MCF 10A (cell line): ENCODE measurements at regions not wholly inside any gene's neighbourhood (a gene's known extent, or its start where the extent isn't known, plus 50 kb on each side); places are given as distances from the start of the nearest gene placed in this dataset.

Experiments used
- BruUV-seq: library from RNA; stranded (reverse); fragments of 400-500 nt; replicated peaks from 2 replicates; lab custom pipeline; 2021; lab: Mats Ljungman, UMichigan
- CTCF ChIA-PET: fragments of 300-600 bp; sonication (Branson Sonifier 250); formaldehyde crosslinking; extraction: SDS; loops from one replicate; lab custom pipeline; 2021; ENCODE audit warnings: antibody characterized with exemption, inconsistent platforms; lab: Yijun Ruan, JAX
- POLR2A ChIA-PET: fragments of 300-600, 350-650 bp; sonication (Branson Sonifier 250); formaldehyde crosslinking; extraction: SDS; loops from one replicate; lab custom pipeline; 2020; ENCODE audit warnings: antibody characterized with exemption, inconsistent platforms; lab: Yijun Ruan, JAX
- DNase-seq: peaks from one replicate; pipeline ENCODE4 v3.0.0-alpha.2; 2018; ENCODE audit not compliant: unreplicated experiment
- H3K27ac Mint-ChIP-seq: one replicate; pipeline ENCODE4 v1.8.0; 2022; ENCODE audit warnings: mild to moderate bottlenecking, low read depth, mixed read lengths; ENCODE audit not compliant: unreplicated experiment
- H3K27me3 Mint-ChIP-seq: one replicate; pipeline ENCODE4 v1.8.0; 2022; ENCODE audit warnings: mixed read lengths; ENCODE audit not compliant: insufficient read depth, unreplicated experiment
- H3K36me3 Mint-ChIP-seq: one replicate; pipeline ENCODE4 v1.8.0; 2022; ENCODE audit warnings: mild to moderate bottlenecking, moderate library complexity, mixed read lengths; ENCODE audit not compliant: insufficient read depth, unreplicated experiment
- H3K4me1 Mint-ChIP-seq: one replicate; pipeline ENCODE4 v1.8.0; 2022; ENCODE audit warnings: mixed read lengths; ENCODE audit not compliant: insufficient read depth, unreplicated experiment
- H3K4me3 Mint-ChIP-seq: one replicate; pipeline ENCODE4 v1.8.0; 2022; ENCODE audit warnings: mild to moderate bottlenecking, moderate library complexity, mixed read lengths; ENCODE audit not compliant: unreplicated experiment
- H3K9me3 Mint-ChIP-seq: one replicate; pipeline ENCODE4 v1.8.0; 2022; ENCODE audit warnings: mixed read lengths; ENCODE audit not compliant: unreplicated experiment
- CTCF ChIP-seq: fragments of 200-600 bp; IDR thresholded peaks from one replicate; pipeline ENCODE4 v1.8.0; 2022; ENCODE audit warnings: antibody characterized with exemption, mild to moderate bottlenecking; ENCODE audit not compliant: unreplicated experiment
- intact Hi-C: fragments of 100-400 bp; cut with micrococcal nuclease; formaldehyde crosslinking; loops from 2 replicates; pipeline ENCODE4 v1.14.1; 2022

DNA sequence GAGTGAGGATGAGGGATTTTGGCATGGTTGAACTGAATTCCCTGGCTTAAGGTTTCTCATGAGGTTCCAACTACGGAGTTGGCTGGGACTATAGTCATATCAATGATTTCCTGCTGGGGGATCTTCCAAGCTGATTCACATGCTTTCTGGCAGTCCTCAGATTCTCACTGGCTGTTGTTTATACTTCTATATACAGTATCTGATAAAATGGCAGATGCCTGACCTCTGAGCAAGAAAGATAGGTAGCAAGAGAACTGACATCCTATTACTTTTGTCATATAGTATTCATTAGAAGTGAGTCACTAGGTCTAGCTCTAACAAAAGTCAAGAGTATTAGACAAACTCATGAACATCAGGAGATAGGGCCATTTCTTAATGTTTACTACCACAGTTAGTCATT lies 440.9 kb upstream of the EDIL3 start:
- CTCF ChIA-PET, result interaction anchor here (0.6 kb wide), 1 partner anchor 981 kb away, joined by 5 read pairs; no protein-coding TSS in a partner anchor
- no peaks in the 10 kb centered on the region for H3K4me1 Mint-ChIP-seq
- no peaks in the 10 kb centered on the region for H3K27me3 Mint-ChIP-seq
- POLR2A ChIA-PET, result no interaction called here
- no peak for TF ChIP-seq CTCF
- H3K4me3 Mint-ChIP-seq, result no peak overlapping the region
- H3K9me3 Mint-ChIP-seq, result no peaks in the 10 kb centered on the region
- no TSS peak for BruUV-seq
- intact Hi-C loops, result no loop called here
- no peaks in the 10 kb centered on the region for H3K36me3 Mint-ChIP-seq
- DNase-seq, result no peak
- no peak overlapping the region for H3K27ac Mint-ChIP-seq

- BruUV-seq, result no TSS peak
- TF ChIP-seq CTCF, result no peak
- intact Hi-C loops, result no loop called here
- Mint-ChIP-seq H3K9me3 (no peaks in the 10 kb centered on the region), H3K27me3 (peaks cover 4% of the 10 kb centered on the region), H3K36me3 (no peaks in the 10 kb centered on the region), H3K4me1 (no peaks in the 10 kb centered on the region), H3K27ac (no peak overlapping the region), H3K4me3 (no peak overlapping the region)
- ChIA-PET POLR2A (no interaction called here), CTCF (no interaction called here)
- no peak for DNase-seq
These were observed 437.2 kb upstream of the EDIL3 start for GRCh38 chr5:84821924-84822323.

DNA sequence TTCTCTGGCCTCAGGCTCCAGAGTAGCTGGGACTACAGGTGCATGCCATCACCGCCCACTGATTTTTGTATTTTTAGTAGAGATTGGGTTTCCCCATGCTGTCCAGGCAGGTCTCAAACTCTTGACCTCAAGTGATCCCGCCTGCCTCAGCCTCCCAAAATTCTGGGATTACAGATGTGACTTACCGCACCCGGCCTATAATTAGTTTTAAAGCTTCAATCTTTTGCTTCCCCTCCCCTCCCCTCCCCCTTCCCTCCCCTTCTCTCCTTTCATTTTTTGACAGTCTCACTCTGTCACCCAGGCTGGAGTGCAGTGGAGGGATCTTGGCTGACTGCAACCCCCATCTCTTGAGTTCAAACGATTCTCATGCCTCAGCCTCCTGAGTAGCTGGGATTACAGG lies 433.3 kb upstream of the EDIL3 start:
- BruUV-seq, result no TSS peak
- intact Hi-C loops, result no loop called here
- DNase-seq, result no peak
- Mint-ChIP-seq H3K9me3 (no peaks in the 10 kb centered on the region), H3K4me3 (no peak overlapping the region), H3K36me3 (no peaks in the 10 kb centered on the region), H3K27ac (no peak overlapping the region), H3K27me3 (peaks cover 26% of the 10 kb centered on the region), H3K4me1 (no peaks in the 10 kb centered on the region)
- ChIA-PET CTCF (no interaction called here), POLR2A (no interaction called here)
- no peak for TF ChIP-seq CTCF

GRCh38 chr5:84816746-84817547 lies 432.3 kb upstream of the EDIL3 start:
- Mint-ChIP-seq H3K36me3 (no peaks in the 10 kb centered on the region), H3K27ac (no peak overlapping the region), H3K9me3 (peaks cover 2% of the 10 kb centered on the region), H3K27me3 (peaks cover 26% of the 10 kb centered on the region), H3K4me3 (no peak overlapping the region), H3K4me1 (no peaks in the 10 kb centered on the region)
- DNase-seq, result peak; percentile 2
- no peak for TF ChIP-seq CTCF
- intact Hi-C loops, result no loop called here
- BruUV-seq, result no TSS peak
- CTCF ChIA-PET, result interaction anchor here (0.6 kb wide), 2 partner anchors 195 to 1099 kb away, joined by 4 to 6 read pairs; no protein-coding TSS in a partner anchor
- POLR2A ChIA-PET, result no interaction called here
